ENCODE measurements at regions not wholly inside any gene's neighbourhood (a gene's known extent, or its start where the extent isn't known, plus 50 kb on each side); places are given as distances from the start of the nearest gene placed in this dataset.

DNA sequence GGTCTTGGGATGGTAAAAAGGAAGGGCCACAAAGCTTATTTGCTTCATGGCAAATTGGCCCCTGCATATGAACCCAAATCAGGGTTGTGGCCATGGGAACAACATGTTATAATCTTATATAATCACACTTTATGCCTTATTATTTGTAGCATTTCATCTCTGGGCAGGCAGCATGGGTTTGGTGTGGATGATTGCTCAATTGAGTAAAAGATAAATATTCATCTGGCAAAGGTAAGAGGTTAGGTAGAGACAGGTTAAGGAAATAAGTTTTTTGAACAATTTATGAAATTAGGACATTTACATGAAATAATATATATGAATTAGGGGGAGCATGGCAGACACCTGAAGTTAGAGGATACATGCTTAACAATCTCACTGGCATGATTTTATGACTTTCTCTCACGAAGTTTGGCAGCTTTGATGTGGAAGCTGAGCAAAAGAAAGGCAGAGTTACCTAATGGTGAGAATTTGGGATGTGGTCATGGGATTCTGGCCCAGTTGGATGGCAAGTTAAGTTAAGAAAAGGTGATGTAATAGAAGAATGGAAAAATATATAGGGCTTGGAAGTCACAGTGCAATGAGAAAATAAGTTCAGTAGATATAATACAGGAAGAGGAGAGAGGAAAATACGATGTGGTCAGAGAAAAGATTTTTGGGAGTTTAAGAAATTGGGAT is 88.1 kb upstream of the FAM3C start:
- Histone ChIP-seq H3K27ac (ENCODE audit: insufficient read depth, low read depth, low read length) (no peak overlapping the region), H2AFZ (ENCODE audit: low read depth, low read length) (no peak overlapping the region), H3K4me1 (ENCODE audit: control insufficient read depth, extremely low read depth, insufficient read depth, low read length) (peaks cover 3% of the 10 kb centered on the region), H3K27me3 (ENCODE audit: control insufficient read depth in 2 of 2, insufficient read depth in 2 of 2, low read length in 2 of 2) (peaks cover 0 to 2% of the 10 kb centered on the region in 2 experiments), H3K9ac (replicated peaks; ENCODE audit: extremely low read depth, insufficient read depth, low read length) (no peak overlapping the region), H3K9me3 (replicated peaks; ENCODE audit: control insufficient read depth, insufficient read depth, low read length) (no peaks in the 10 kb centered on the region), H4K20me1 (replicated peaks; ENCODE audit: control insufficient read depth, extremely low read depth, insufficient read depth, low read length) (no peaks in the 10 kb centered on the region), H3K4me2 (ENCODE audit: insufficient read depth, low read length) (no peak overlapping the region), H3K36me3 (ENCODE audit: control insufficient read depth in 2 of 2, extremely low read depth in 1 of 2, insufficient read depth in 2 of 2, low read length in 2 of 2) (no peaks in the 10 kb centered on the region), H3K79me2 (ENCODE audit: control insufficient read depth, insufficient read depth, low read length) (no peaks in the 10 kb centered on the region), H3K4me3 (replicated peaks in 1 of 3; ENCODE audit: insufficient read depth in 1 of 3, low read depth in 1 of 3, low read length in 3 of 3) (no peak overlapping the region), H3K9me1 (replicated peaks; ENCODE audit: control insufficient read depth, extremely low read depth, insufficient read depth, low read length) (no peaks in the 10 kb centered on the region)
- dilution Hi-C loops (cut with MboI; ENCODE audit: extremely low pct_ligation_motif_present, low sequenced_read_pairs) (no loop called here), intact Hi-C loops (cut with micrococcal nuclease) (no loop called here)
- BruUV-seq (replicated peaks), result no TSS peak
- CTCF ChIA-PET, result no interaction called here
- POLR2A ChIA-PET, result no interaction called here
- DNase-seq (ENCODE audit: low read depth, low spot score), result no peak
- no peak for FAIRE-seq
- TF ChIP-seq, protein P1, sequence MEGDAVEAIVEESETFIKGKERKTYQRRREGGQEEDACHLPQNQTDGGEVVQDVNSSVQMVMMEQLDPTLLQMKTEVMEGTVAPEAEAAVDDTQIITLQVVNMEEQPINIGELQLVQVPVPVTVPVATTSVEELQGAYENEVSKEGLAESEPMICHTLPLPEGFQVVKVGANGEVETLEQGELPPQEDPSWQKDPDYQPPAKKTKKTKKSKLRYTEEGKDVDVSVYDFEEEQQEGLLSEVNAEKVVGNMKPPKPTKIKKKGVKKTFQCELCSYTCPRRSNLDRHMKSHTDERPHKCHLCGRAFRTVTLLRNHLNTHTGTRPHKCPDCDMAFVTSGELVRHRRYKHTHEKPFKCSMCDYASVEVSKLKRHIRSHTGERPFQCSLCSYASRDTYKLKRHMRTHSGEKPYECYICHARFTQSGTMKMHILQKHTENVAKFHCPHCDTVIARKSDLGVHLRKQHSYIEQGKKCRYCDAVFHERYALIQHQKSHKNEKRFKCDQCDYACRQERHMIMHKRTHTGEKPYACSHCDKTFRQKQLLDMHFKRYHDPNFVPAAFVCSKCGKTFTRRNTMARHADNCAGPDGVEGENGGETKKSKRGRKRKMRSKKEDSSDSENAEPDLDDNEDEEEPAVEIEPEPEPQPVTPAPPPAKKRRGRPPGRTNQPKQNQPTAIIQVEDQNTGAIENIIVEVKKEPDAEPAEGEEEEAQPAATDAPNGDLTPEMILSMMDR (IDR thresholded peaks at IDR 0.05; ENCODE audit: extremely low read depth in 1 of 2, insufficient read depth in 1 of 2, low read depth in 1 of 2, low read length in 2 of 2), result no peak
- no peak for TF ChIP-seq MYC (IDR thresholded peaks at IDR 0.05; ENCODE audit: low read depth, low read length)
- no peak for TF ChIP-seq POLR2AphosphoS5 (IDR thresholded peaks at IDR 0.05; ENCODE audit: insufficient read depth, low read depth, low read length)
- no peak for TF ChIP-seq POLR2A (IDR thresholded peaks at IDR 0.05; ENCODE audit: low read depth, low read length)
- TF ChIP-seq JUN (IDR thresholded peaks at IDR 0.05; ENCODE audit: borderline replicate concordance, insufficient read depth, insufficient read length, low read depth), result no peak
- TF ChIP-seq FOS (IDR thresholded peaks at IDR 0.05; ENCODE audit: borderline replicate concordance, insufficient read depth, low read length), result no peak
- no peak for TF ChIP-seq GATA2 (IDR thresholded peaks at IDR 0.05; ENCODE audit: insufficient read depth, insufficient read length, low read depth, low read length)
- TF ChIP-seq EZH2 (IDR thresholded peaks at IDR 0.05; ENCODE audit: borderline replicate concordance, low read depth, low read length, severe bottlenecking), result no peak
- TF ChIP-seq MAX (IDR thresholded peaks at IDR 0.05; ENCODE audit: insufficient read depth, insufficient read length), result no peak
